WERI-Rb-1 (cell line): ENCODE measurements at regions not wholly inside any gene's neighbourhood (a gene's known extent, or its start where the extent isn't known, plus 50 kb on each side); places are given as distances from the start of the nearest gene placed in this dataset.
A peak's percentile ranks its signal among the peaks of the same experiment; 100 is the strongest.

Experiments
- DNase-seq: peaks from one replicate; pipeline ENCODE4 v3.0.0-alpha.2; 2020
- H3K27ac ChIP-seq: fragments of 250-450 bp; sonication (Bioruptor Pico); 2 replicates; pipeline ENCODE4 v1.5.1; 2020; ENCODE audit warnings: mild to moderate bottlenecking, moderate library complexity
- H3K27me3 ChIP-seq: fragments of 250-450 bp; sonication (Bioruptor Pico); 2 replicates; pipeline ENCODE4 v1.5.1; 2021; ENCODE audit warnings: mild to moderate bottlenecking, low read depth, moderate library complexity; ENCODE audit not compliant: insufficient read depth, severe bottlenecking
- H3K36me3 ChIP-seq: fragments of 250-450 bp; sonication (Bioruptor Pico); 2 replicates; pipeline ENCODE4 v1.5.1; 2020; ENCODE audit warnings: mild to moderate bottlenecking, moderate library complexity
- H3K4me3 ChIP-seq: 2 replicates; pipeline ENCODE4 v1.5.1; 2011; ENCODE audit warnings: low read depth, mild to moderate bottlenecking, control low read depth, low read length
- H3K9me3 ChIP-seq: fragments of 250-450 bp; sonication (Bioruptor Pico); 2 replicates; pipeline ENCODE4 v1.5.1; 2021; ENCODE audit warnings: mild to moderate bottlenecking, moderate library complexity; ENCODE audit not compliant: severe bottlenecking
- TF ChIP-seq, protein P1 (sequence below): IDR thresholded peaks from 2 replicates; pipeline ENCODE4 v1.5.1; 2011; ENCODE audit warnings: low read depth, mild to moderate bottlenecking, control low read depth, inconsistent platforms, low read length

GRCh38 chr11:109140857-109141515 is 281.0 kb upstream of the C11orf87 start:
- Histone ChIP-seq H3K4me3 (no peak overlapping the region), H3K27ac (no peak overlapping the region), H3K36me3 (no peaks in the 10 kb centered on the region), H3K9me3 (no peaks in the 10 kb centered on the region), H3K27me3 (no peaks in the 10 kb centered on the region)
- no peak for DNase-seq
- TF ChIP-seq, protein P1, sequence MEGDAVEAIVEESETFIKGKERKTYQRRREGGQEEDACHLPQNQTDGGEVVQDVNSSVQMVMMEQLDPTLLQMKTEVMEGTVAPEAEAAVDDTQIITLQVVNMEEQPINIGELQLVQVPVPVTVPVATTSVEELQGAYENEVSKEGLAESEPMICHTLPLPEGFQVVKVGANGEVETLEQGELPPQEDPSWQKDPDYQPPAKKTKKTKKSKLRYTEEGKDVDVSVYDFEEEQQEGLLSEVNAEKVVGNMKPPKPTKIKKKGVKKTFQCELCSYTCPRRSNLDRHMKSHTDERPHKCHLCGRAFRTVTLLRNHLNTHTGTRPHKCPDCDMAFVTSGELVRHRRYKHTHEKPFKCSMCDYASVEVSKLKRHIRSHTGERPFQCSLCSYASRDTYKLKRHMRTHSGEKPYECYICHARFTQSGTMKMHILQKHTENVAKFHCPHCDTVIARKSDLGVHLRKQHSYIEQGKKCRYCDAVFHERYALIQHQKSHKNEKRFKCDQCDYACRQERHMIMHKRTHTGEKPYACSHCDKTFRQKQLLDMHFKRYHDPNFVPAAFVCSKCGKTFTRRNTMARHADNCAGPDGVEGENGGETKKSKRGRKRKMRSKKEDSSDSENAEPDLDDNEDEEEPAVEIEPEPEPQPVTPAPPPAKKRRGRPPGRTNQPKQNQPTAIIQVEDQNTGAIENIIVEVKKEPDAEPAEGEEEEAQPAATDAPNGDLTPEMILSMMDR = no peak

GRCh38 chr11:109145287-109145686 is 276.7 kb upstream of the C11orf87 start:
- TF ChIP-seq, protein P1 = no peak

DNA sequence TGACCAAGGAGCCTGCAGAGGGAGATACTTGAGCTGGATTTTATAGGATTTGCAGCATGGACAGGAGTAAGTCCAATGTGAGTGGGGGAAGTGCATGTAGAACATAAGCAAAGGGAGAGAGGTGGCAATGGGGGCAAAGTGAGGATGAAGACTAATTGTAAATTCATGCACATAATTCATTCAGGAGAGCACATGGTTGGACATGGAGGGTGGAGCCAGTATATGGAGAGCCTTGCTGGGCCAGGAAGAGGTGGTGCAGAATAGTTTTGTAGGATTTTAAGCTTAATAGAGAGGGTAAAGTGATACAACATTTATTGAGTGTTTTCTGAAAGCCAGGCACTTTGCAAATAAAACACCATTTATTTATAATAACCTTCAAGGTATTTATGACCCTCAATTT is 274.3 kb upstream of the C11orf87 start:
- no peak for DNase-seq
- Histone ChIP-seq H3K27ac (no peak overlapping the region), H3K27me3 (no peaks in the 10 kb centered on the region), H3K36me3 (no peaks in the 10 kb centered on the region), H3K9me3 (no peaks in the 10 kb centered on the region), H3K4me3 (no peak overlapping the region)
- TF ChIP-seq, protein P1 = no peak

More at GRCh38 chr11:109145287-109145686, 276.7 kb upstream of the C11orf87 start:
- H3K27ac ChIP-seq = no peak overlapping the region
- no peaks in the 10 kb centered on the region for H3K27me3 ChIP-seq
- DNase-seq = no peak
- H3K4me3 ChIP-seq = no peak overlapping the region
- H3K36me3 ChIP-seq = no peaks in the 10 kb centered on the region
- H3K9me3 ChIP-seq = no peaks in the 10 kb centered on the region

- TF ChIP-seq, protein P1 = no peak
- H3K4me3 ChIP-seq = no peak overlapping the region
- no peaks in the 10 kb centered on the region for H3K36me3 ChIP-seq
- no peak for DNase-seq
- no peak overlapping the region for H3K27ac ChIP-seq
- H3K27me3 ChIP-seq = no peaks in the 10 kb centered on the region
- H3K9me3 ChIP-seq = no peaks in the 10 kb centered on the region
These were observed 273.3 kb upstream of the C11orf87 start for GRCh38 chr11:109148669-109149068.

- Histone ChIP-seq H3K27me3 (no peaks in the 10 kb centered on the region), H3K4me3 (no peak overlapping the region), H3K9me3 (no peaks in the 10 kb centered on the region), H3K27ac (peak overlapping the region; percentile 55), H3K36me3 (no peaks in the 10 kb centered on the region)
- TF ChIP-seq, protein P1 = no peak
- peak; percentile 66 for DNase-seq
These were observed 271.4 kb upstream of the C11orf87 start for GRCh38 chr11:109150581-109150980.

GRCh38 chr11:109153836-109154235 is 268.2 kb upstream of the C11orf87 start:
- Histone ChIP-seq H3K4me3 (no peak overlapping the region), H3K36me3 (no peaks in the 10 kb centered on the region), H3K27me3 (no peaks in the 10 kb centered on the region), H3K9me3 (no peaks in the 10 kb centered on the region), H3K27ac (no peak overlapping the region)
- TF ChIP-seq, protein P1 = no peak
- DNase-seq = no peak
